ENCODE measurements at regions not wholly inside any gene's neighbourhood (a gene's known extent, or its start where the extent isn't known, plus 50 kb on each side); places are given as distances from the start of the nearest gene placed in this dataset.

- DNase-seq (ENCODE audit: extremely low spot score, unreplicated experiment), result no peak
- Mint-ChIP-seq H3K4me3 (no peak overlapping the region), H3K4me1 (ENCODE audit: unreplicated experiment) (no peaks in the 10 kb centered on the region), H3K9me3 (no peaks in the 10 kb centered on the region), H3K27ac (no peak overlapping the region), H3K27me3 (peaks cover 8% of the 10 kb centered on the region), H3K36me3 (no peaks in the 10 kb centered on the region)
- TF ChIP-seq CTCF (conservative IDR thresholded peaks at IDR 0.05), result no peak
Observed at GRCh38 chr1:214178102-214178501, 102.9 kb upstream of the SMYD2 start.

GRCh38 chr1:214184992-214185391 is 96.0 kb upstream of the SMYD2 start:
- no peaks in the 10 kb centered on the region for H3K36me3 Mint-ChIP-seq
- DNase-seq (ENCODE audit: extremely low spot score, unreplicated experiment), result no peak
- peaks cover 4% of the 10 kb centered on the region for H3K4me1 Mint-ChIP-seq (ENCODE audit: unreplicated experiment)
- no peak overlapping the region for H3K4me3 Mint-ChIP-seq
- H3K9me3 Mint-ChIP-seq, result no peaks in the 10 kb centered on the region
- H3K27me3 Mint-ChIP-seq, result peaks cover 57% of the 10 kb centered on the region
- H3K27ac Mint-ChIP-seq, result no peak overlapping the region
- TF ChIP-seq CTCF (conservative IDR thresholded peaks at IDR 0.05), result no peak

- Mint-ChIP-seq H3K27ac (no peak overlapping the region), H3K4me1 (ENCODE audit: unreplicated experiment) (peaks cover 4% of the 10 kb centered on the region), H3K27me3 (peaks cover 63% of the 10 kb centered on the region), H3K9me3 (no peaks in the 10 kb centered on the region), H3K36me3 (no peaks in the 10 kb centered on the region), H3K4me3 (no peak overlapping the region)
- TF ChIP-seq CTCF (conservative IDR thresholded peaks at IDR 0.05), result no peak
- DNase-seq (ENCODE audit: extremely low spot score, unreplicated experiment), result no peak
Observed at GRCh38 chr1:214186103-214186824, 94.7 kb upstream of the SMYD2 start.

- Mint-ChIP-seq H3K4me1 (ENCODE audit: unreplicated experiment) (peaks cover 4% of the 10 kb centered on the region), H3K9me3 (no peaks in the 10 kb centered on the region), H3K36me3 (no peaks in the 10 kb centered on the region), H3K27me3 (peaks cover 58% of the 10 kb centered on the region), H3K27ac (no peak overlapping the region), H3K4me3 (peak overlapping the region; percentile 78)
- TF ChIP-seq CTCF (conservative IDR thresholded peaks at IDR 0.05), result no peak
- no peak for DNase-seq (ENCODE audit: extremely low spot score, unreplicated experiment)
Observed at GRCh38 chr1:214187121-214187900, 93.6 kb upstream of the SMYD2 start.

GRCh38 chr1:214187933-214188332 is 93.0 kb upstream of the SMYD2 start:
- Mint-ChIP-seq H3K27ac (no peak overlapping the region), H3K9me3 (no peaks in the 10 kb centered on the region), H3K4me3 (no peak overlapping the region), H3K27me3 (peaks cover 58% of the 10 kb centered on the region), H3K36me3 (no peaks in the 10 kb centered on the region), H3K4me1 (ENCODE audit: unreplicated experiment) (peaks cover 4% of the 10 kb centered on the region)
- DNase-seq (ENCODE audit: extremely low spot score, unreplicated experiment), result no peak
- no peak for TF ChIP-seq CTCF (conservative IDR thresholded peaks at IDR 0.05)
